ENCODE measurements at regions not wholly inside any gene's neighbourhood (a gene's known extent, or its start where the extent isn't known, plus 50 kb on each side); places are given as distances from the start of the nearest gene placed in this dataset.

DNA sequence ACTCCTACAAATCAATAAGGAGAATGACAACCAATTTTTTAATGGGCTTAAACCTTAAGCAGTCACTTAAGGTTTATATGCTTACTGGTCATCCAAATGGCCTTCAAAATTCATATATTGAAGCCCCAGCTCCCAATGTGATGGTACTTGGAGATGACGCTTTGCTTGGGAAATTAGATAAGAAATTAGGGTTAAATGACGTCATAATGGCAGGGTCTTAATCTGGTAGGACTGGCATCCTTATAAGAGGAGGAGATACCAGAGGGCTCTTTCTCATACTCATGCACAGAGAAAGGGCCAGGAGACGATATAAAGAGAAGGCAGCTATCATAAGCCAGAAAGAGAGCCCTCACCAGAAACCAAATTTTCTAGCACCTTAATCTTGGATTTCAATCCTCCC, 350.8 kb upstream of the NFE2L3 start:
- no peaks in the 10 kb centered on the region for H3F3A ChIP-seq (ENCODE audit: insufficient read depth, low read length, poor library complexity, severe bottlenecking)
- H3K9me3 ChIP-seq (ENCODE audit: low read length) = no peaks in the 10 kb centered on the region
- H3K27me3 ChIP-seq (ENCODE audit: insufficient read depth, low read depth, low read length) = no peaks in the 10 kb centered on the region
- H3K9ac ChIP-seq (ENCODE audit: low read length) = no peak overlapping the region
- no peak overlapping the region for H3K4me2 ChIP-seq (ENCODE audit: low read length)
- no peak overlapping the region for H3K4me3 ChIP-seq (ENCODE audit: low read length)
- H3K36me3 ChIP-seq (ENCODE audit: insufficient read depth, low read length) = no peaks in the 10 kb centered on the region
- H3K9me2 ChIP-seq (ENCODE audit: insufficient read depth, low read length) = no peaks in the 10 kb centered on the region
- no peaks in the 10 kb centered on the region for H3K79me2 ChIP-seq (replicated peaks; ENCODE audit: insufficient read depth, low read length)
- no peak overlapping the region for H2AFZ ChIP-seq (ENCODE audit: low read depth, low read length)
- H3K27ac ChIP-seq (ENCODE audit: low read length) = no peak overlapping the region
- H4K20me1 ChIP-seq (ENCODE audit: insufficient read depth) = no peaks in the 10 kb centered on the region
- TF ChIP-seq MXI1 (conservative IDR thresholded peaks at IDR 0.05; ENCODE audit: poor library complexity, severe bottlenecking) (no peak), RAD21 (conservative IDR thresholded peaks at IDR 0.05) (no peak), EP300 (conservative IDR thresholded peaks at IDR 0.05; ENCODE audit: poor library complexity, severe bottlenecking) (no peak), EZH2 (IDR thresholded peaks at IDR 0.05; ENCODE audit: borderline replicate concordance, insufficient read depth, low read length, poor library complexity, severe bottlenecking) (no peak), TAF1 (IDR thresholded peaks at IDR 0.05; ENCODE audit: low read depth) (no peak)

DNA sequence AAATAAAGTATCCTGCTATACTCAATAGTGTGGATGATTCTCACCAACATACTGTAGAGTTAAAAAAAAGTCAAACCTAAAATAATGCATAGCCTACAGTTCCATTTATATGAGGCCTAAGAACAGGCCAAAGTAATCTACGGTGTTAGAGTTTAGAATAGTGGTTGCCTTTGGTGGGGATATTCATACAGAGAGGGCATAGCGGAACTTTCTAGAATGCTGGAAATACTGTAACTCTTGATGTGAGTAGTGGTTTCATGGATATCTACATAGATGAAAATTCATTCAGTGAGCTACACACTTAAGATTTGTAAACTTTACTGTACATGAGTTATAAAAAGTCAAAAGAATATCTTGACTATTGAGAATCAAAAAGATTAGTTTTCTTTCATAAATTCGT, 349.9 kb upstream of the NFE2L3 start:
- Histone ChIP-seq H3K27ac (ENCODE audit: low read length) (no peak overlapping the region), H3K9ac (ENCODE audit: low read length) (no peak overlapping the region), H4K20me1 (ENCODE audit: insufficient read depth) (no peaks in the 10 kb centered on the region), H3K4me2 (ENCODE audit: low read length) (no peak overlapping the region), H3K79me2 (replicated peaks; ENCODE audit: insufficient read depth, low read length) (no peaks in the 10 kb centered on the region), H3K27me3 (ENCODE audit: insufficient read depth, low read depth, low read length) (no peaks in the 10 kb centered on the region), H3K9me3 (ENCODE audit: low read length) (no peaks in the 10 kb centered on the region), H2AFZ (ENCODE audit: low read depth, low read length) (no peak overlapping the region), H3K4me3 (ENCODE audit: low read length) (no peak overlapping the region), H3K9me2 (ENCODE audit: insufficient read depth, low read length) (no peaks in the 10 kb centered on the region), H3F3A (ENCODE audit: insufficient read depth, low read length, poor library complexity, severe bottlenecking) (no peaks in the 10 kb centered on the region), H3K36me3 (ENCODE audit: insufficient read depth, low read length) (no peaks in the 10 kb centered on the region)
- TF ChIP-seq SMC3 (conservative IDR thresholded peaks at IDR 0.05; ENCODE audit: poor library complexity) (no peak), POLR2AphosphoS5 (IDR thresholded peaks at IDR 0.05) (no peak), EZH2 (IDR thresholded peaks at IDR 0.05; ENCODE audit: borderline replicate concordance, insufficient read depth, low read length, poor library complexity, severe bottlenecking) (no peak), EP300 (conservative IDR thresholded peaks at IDR 0.05; ENCODE audit: poor library complexity, severe bottlenecking) (no peak), TAF1 (IDR thresholded peaks at IDR 0.05; ENCODE audit: low read depth) (no peak), RAD21 (conservative IDR thresholded peaks at IDR 0.05) (no peak), MXI1 (conservative IDR thresholded peaks at IDR 0.05; ENCODE audit: poor library complexity, severe bottlenecking) (no peak)
- TF ChIP-seq, protein P1, sequence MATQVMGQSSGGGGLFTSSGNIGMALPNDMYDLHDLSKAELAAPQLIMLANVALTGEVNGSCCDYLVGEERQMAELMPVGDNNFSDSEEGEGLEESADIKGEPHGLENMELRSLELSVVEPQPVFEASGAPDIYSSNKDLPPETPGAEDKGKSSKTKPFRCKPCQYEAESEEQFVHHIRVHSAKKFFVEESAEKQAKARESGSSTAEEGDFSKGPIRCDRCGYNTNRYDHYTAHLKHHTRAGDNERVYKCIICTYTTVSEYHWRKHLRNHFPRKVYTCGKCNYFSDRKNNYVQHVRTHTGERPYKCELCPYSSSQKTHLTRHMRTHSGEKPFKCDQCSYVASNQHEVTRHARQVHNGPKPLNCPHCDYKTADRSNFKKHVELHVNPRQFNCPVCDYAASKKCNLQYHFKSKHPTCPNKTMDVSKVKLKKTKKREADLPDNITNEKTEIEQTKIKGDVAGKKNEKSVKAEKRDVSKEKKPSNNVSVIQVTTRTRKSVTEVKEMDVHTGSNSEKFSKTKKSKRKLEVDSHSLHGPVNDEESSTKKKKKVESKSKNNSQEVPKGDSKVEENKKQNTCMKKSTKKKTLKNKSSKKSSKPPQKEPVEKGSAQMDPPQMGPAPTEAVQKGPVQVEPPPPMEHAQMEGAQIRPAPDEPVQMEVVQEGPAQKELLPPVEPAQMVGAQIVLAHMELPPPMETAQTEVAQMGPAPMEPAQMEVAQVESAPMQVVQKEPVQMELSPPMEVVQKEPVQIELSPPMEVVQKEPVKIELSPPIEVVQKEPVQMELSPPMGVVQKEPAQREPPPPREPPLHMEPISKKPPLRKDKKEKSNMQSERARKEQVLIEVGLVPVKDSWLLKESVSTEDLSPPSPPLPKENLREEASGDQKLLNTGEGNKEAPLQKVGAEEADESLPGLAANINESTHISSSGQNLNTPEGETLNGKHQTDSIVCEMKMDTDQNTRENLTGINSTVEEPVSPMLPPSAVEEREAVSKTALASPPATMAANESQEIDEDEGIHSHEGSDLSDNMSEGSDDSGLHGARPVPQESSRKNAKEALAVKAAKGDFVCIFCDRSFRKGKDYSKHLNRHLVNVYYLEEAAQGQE (IDR thresholded peaks at IDR 0.05; ENCODE audit: borderline replicate concordance) = no peak
- TF ChIP-seq, protein P2, sequence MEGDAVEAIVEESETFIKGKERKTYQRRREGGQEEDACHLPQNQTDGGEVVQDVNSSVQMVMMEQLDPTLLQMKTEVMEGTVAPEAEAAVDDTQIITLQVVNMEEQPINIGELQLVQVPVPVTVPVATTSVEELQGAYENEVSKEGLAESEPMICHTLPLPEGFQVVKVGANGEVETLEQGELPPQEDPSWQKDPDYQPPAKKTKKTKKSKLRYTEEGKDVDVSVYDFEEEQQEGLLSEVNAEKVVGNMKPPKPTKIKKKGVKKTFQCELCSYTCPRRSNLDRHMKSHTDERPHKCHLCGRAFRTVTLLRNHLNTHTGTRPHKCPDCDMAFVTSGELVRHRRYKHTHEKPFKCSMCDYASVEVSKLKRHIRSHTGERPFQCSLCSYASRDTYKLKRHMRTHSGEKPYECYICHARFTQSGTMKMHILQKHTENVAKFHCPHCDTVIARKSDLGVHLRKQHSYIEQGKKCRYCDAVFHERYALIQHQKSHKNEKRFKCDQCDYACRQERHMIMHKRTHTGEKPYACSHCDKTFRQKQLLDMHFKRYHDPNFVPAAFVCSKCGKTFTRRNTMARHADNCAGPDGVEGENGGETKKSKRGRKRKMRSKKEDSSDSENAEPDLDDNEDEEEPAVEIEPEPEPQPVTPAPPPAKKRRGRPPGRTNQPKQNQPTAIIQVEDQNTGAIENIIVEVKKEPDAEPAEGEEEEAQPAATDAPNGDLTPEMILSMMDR (IDR thresholded peaks at IDR 0.05; ENCODE audit: poor library complexity, severe bottlenecking) = no peak

Data from neural cell (in vitro differentiated cells).